HUES64 (cell line): ENCODE measurements at regions not wholly inside any gene's neighbourhood (a gene's known extent, or its start where the extent isn't known, plus 50 kb on each side); places are given as distances from the start of the nearest gene placed in this dataset.
A peak's percentile ranks its signal among the peaks of the same experiment; 100 is the strongest.

ENCODE experiments used
- H3K27ac ChIP-seq: 2 replicates; pipeline ENCODE4 v1.7.0; 2013; ENCODE audit warnings: low read depth, low read length, inconsistent platforms
- H3K27me3 ChIP-seq: 2 replicates; pipeline ENCODE4 v1.6.1; 2013; ENCODE audit warnings: mild to moderate bottlenecking, low read length; ENCODE audit not compliant: insufficient read depth
- H3K36me3 ChIP-seq: 2 replicates; pipeline ENCODE4 v1.6.1; 2013; ENCODE audit warnings: mild to moderate bottlenecking, low read length; ENCODE audit not compliant: insufficient read depth
- H3K4me1 ChIP-seq: 2 replicates; pipeline ENCODE4 v1.6.1; 2013; ENCODE audit warnings: mild to moderate bottlenecking, low read length, moderate library complexity; ENCODE audit not compliant: insufficient read depth
- H3K4me3 ChIP-seq: 2 replicates; pipeline ENCODE4 v1.5.1; 2013; ENCODE audit warnings: mild to moderate bottlenecking, low read length, moderate library complexity
- H3K9ac ChIP-seq: 2 replicates; pipeline ENCODE4 v1.6.1; 2013; ENCODE audit warnings: mild to moderate bottlenecking, low read depth, low read length
- H3K9me3 ChIP-seq: 2 replicates; pipeline ENCODE4 v1.6.1; 2013; ENCODE audit warnings: low read depth, low read length; ENCODE audit not compliant: insufficient read depth
- WGBS: fragments of 150-250, 120-280 bp; methylation state at CpG from one replicate; pipeline ENCODE4 v1.1.7; 2013; ENCODE audit warnings: missing lambda C conversion rate; 5-methylcytosine and 5-hydroxymethylcytosine counted together

DNA sequence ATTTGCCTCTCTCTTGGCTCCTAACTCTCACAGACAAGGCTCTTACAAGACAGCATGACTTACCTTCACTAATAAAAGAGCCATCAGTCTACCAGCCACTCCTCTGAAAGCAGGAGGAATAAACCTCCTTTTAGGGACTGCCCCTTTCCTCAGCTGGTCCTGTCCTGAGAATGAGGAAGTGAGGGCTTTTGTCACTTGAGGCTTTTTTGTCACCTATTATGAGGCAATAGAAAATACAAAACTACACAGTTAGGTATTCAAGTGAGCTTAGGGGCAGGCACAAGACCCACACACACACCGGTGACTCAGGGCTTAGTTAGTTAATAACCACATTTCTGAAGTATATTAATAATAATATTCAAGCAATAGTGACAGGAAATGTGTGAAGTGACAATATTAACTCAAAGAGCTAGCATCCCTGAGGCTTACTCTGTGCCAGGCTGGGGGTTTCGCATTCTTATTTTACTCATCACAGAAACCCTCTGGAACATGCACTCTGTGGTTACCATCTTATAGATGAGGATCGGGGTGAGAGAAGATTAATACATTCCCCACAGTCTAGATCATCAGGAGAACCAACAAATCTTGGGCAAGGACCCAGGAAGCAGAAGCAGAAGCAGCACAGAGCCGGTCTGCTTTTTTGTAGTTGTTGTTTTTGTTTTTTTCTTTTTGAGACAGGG, 379.9 kb downstream of the LIG4 start:
- no peaks in the 10 kb centered on the region for H3K9me3 ChIP-seq
- no peaks in the 10 kb centered on the region for H3K27me3 ChIP-seq
- 90% methylated on average over 1 of the region's 4 CpGs for WGBS
- no peak overlapping the region for H3K27ac ChIP-seq
- no peak overlapping the region for H3K4me3 ChIP-seq
- H3K4me1 ChIP-seq: peaks cover 41% of the 10 kb centered on the region
- no peak overlapping the region for H3K9ac ChIP-seq
- H3K36me3 ChIP-seq: no peaks in the 10 kb centered on the region

GRCh38 chr13:107834717-107835116, 380.6 kb downstream of the LIG4 start:
- H3K27ac ChIP-seq: no peak overlapping the region

DNA sequence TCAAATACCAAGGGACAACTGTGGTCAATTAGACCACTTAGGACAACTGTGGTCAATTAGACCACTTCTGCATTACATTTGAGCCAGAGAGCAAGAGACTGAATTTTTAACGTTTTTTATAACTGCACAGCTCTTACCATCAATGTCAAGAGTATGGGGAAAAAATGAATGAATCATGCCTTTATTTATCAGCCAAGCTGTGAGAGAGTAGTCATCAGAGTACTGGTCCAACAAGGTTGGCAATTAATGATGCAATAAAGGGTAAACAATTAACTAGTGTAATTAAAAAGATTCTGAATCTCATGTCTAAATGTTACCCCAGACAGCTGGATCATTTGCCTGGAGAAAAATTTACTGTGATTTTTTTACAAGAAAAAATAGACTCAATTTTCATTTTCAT, 381.1 kb downstream of the LIG4 start:
- Histone ChIP-seq H3K9me3 (no peaks in the 10 kb centered on the region), H3K4me3 (no peak overlapping the region), H3K27ac (no peak overlapping the region), H3K27me3 (no peaks in the 10 kb centered on the region), H3K4me1 (peaks cover 39% of the 10 kb centered on the region), H3K9ac (no peak overlapping the region), H3K36me3 (no peaks in the 10 kb centered on the region)
- WGBS: 90% methylated on average over 1 of the region's 1 CpG

More at GRCh38 chr13:107834717-107835116, 380.6 kb downstream of the LIG4 start:
- Histone ChIP-seq H3K4me3 (no peak overlapping the region), H3K4me1 (peaks cover 41% of the 10 kb centered on the region), H3K36me3 (no peaks in the 10 kb centered on the region), H3K27me3 (no peaks in the 10 kb centered on the region), H3K9me3 (no peaks in the 10 kb centered on the region), H3K9ac (no peak overlapping the region)
- WGBS: 87% methylated on average over 5 of the region's 5 CpGs

GRCh38 chr13:107832500-107833100, 382.7 kb downstream of the LIG4 start:
- no peak overlapping the region for H3K4me3 ChIP-seq

GRCh38 chr13:107830804-107831203, 384.5 kb downstream of the LIG4 start:
- no peak overlapping the region for H3K9ac ChIP-seq
- no peaks in the 10 kb centered on the region for H3K36me3 ChIP-seq
- no peak overlapping the region for H3K4me3 ChIP-seq
- H3K4me1 ChIP-seq: peaks cover 15% of the 10 kb centered on the region; the same call in 1 of the 2 replicates
- WGBS: 91% methylated on average over 3 of the region's 3 CpGs
- no peaks in the 10 kb centered on the region for H3K27me3 ChIP-seq
- no peaks in the 10 kb centered on the region for H3K9me3 ChIP-seq
- H3K27ac ChIP-seq: no peak overlapping the region

More at GRCh38 chr13:107832500-107833100, 382.7 kb downstream of the LIG4 start:
- H3K9ac ChIP-seq: no peak overlapping the region
- peaks cover 22% of the 10 kb centered on the region for H3K4me1 ChIP-seq
- 85% methylated on average over 10 of the region's 10 CpGs for WGBS
- H3K36me3 ChIP-seq: no peaks in the 10 kb centered on the region
- no peak overlapping the region for H3K27ac ChIP-seq
- no peaks in the 10 kb centered on the region for H3K9me3 ChIP-seq
- H3K27me3 ChIP-seq: no peaks in the 10 kb centered on the region

DNA sequence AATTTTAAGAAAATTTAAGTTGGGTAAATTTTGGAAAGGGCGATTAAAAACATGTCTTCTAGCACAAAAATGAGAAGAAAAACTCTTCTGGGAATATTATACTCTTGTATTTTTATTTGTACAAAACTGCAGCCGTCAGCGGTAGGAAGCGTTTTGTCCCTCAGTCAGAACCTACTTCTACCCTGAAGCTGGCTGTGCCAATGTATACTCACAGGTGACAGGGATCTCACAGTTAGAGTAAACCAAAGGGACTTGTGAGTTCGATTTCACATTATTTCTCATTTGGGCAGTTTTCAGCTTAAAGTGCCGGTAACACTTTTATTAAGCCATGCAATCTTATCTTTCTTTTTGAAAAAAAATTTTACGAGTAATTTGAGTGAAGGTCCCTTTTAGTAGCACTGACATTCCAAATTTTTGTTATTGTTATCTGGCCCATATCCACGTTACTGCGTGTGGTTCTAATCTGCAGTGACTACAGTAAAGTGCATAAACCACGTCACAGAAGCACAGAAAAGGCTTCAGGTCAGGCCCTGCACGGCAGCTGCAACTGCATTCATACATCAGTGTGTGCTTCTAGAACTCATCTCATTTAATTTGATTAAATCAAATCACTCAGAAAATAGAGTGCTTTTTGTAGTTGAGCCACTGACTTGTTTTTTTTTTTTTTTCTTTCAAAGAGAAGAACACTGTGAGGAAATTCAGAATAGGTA, 387.3 kb downstream of the LIG4 start:
- Histone ChIP-seq H3K4me1 (peaks cover 6% of the 10 kb centered on the region; the same call in 1 of the 2 replicates), H3K9ac (no peak overlapping the region), H3K4me3 (no peak overlapping the region), H3K36me3 (no peaks in the 10 kb centered on the region), H3K9me3 (no peaks in the 10 kb centered on the region), H3K27me3 (no peaks in the 10 kb centered on the region), H3K27ac (no peak overlapping the region)
- WGBS: 95% methylated on average over 10 of the region's 11 CpGs

DNA sequence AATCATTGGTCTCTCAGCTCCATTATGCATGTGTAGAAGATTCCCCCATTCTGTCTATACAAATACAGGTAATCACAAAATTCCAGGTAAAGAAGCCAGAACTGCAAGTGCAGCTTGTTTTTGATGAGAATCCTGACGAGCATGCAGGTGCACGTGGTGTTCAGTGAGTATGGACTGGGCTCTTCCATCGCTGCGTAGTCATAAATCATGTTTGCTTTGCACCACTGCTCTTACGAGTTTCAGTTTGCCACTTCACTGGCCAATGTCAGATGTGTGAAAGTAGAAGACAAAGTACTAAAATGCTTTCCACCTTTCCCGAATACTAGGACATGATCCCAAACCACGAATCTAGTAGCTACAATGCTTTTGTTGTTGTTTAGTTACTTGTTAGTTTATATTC, 390.7 kb downstream of the LIG4 start:
- Histone ChIP-seq H3K27ac (no peak overlapping the region), H3K9ac (no peak overlapping the region), H3K9me3 (no peaks in the 10 kb centered on the region), H3K36me3 (no peaks in the 10 kb centered on the region), H3K4me3 (no peak overlapping the region), H3K4me1 (peaks cover 15% of the 10 kb centered on the region), H3K27me3 (no peaks in the 10 kb centered on the region)
- 97% methylated on average over 6 of the region's 7 CpGs for WGBS

GRCh38 chr13:107822006-107822405, 393.3 kb downstream of the LIG4 start:
- Histone ChIP-seq H3K4me1 (peaks cover 33% of the 10 kb centered on the region), H3K4me3 (no peak overlapping the region), H3K27ac (no peak overlapping the region), H3K9me3 (no peaks in the 10 kb centered on the region), H3K36me3 (no peaks in the 10 kb centered on the region), H3K27me3 (no peaks in the 10 kb centered on the region), H3K9ac (no peak overlapping the region)

DNA sequence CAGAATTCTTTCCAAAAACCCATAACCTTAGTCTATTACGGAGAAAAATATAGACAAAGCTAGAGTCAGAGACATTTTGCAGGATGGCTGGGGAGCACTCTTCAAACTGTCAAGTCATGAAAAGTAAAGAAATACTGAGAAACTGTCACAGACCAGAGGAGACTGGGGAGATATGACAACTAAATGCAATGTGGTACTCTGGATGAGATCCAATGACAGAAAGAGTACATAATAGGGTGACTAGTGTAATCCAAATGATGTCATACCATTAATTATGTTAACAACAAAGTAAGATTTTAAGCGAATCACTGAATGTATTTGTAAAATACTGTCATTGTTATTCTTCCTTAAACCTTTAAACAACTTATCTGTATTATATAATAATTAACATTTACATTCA, 393.8 kb downstream of the LIG4 start:
- Histone ChIP-seq H3K4me3 (no peak overlapping the region), H3K27ac (no peak overlapping the region), H3K9me3 (no peaks in the 10 kb centered on the region), H3K4me1 (peaks cover 37% of the 10 kb centered on the region), H3K36me3 (no peaks in the 10 kb centered on the region), H3K9ac (no peak overlapping the region), H3K27me3 (no peaks in the 10 kb centered on the region)
- 100% methylated on average over 1 of the region's 2 CpGs for WGBS

GRCh38 chr13:107819071-107819470, 396.3 kb downstream of the LIG4 start:
- H3K36me3 ChIP-seq: no peaks in the 10 kb centered on the region
- H3K27me3 ChIP-seq: no peaks in the 10 kb centered on the region
- H3K9ac ChIP-seq: no peak overlapping the region
- peaks cover 43% of the 10 kb centered on the region for H3K4me1 ChIP-seq
- no peak overlapping the region for H3K27ac ChIP-seq
- 90% methylated on average over 2 of the region's 2 CpGs for WGBS
- no peaks in the 10 kb centered on the region for H3K9me3 ChIP-seq
- H3K4me3 ChIP-seq: no peak overlapping the region

DNA sequence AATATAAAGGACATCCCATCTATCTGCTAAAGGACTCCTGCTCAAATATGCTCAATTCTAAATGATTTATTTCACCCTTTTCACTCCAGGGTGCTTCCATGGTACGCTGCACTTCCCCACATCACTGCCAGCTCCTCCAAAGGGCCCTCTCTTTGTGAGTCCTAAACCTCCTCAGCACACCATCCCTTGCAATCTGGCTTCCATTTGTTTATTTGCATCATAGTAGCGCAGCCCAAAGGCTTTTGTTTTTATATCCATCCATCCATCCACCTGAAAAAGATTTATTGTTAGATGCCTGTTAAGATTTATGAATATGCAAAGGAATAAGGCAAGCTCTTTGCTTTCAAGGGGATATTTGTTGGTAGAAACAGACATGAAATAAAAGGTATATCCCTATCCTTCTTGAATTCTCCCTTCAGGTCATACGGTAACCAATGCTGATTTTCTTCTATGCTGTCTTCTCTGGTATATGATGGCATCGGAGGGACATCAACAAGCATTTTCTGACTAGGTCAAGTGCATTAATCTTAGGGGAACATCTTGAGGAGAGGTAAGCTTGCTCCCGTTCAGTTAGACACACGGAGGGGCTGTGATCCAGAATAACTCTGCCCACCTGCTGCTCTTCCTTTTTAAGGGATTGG, 397.6 kb downstream of the LIG4 start:
- Histone ChIP-seq H3K4me1 (peaks cover 43% of the 10 kb centered on the region), H3K9ac (no peak overlapping the region), H3K36me3 (no peaks in the 10 kb centered on the region), H3K4me3 (no peak overlapping the region; the same call in 1 of the 2 replicates), H3K27me3 (no peaks in the 10 kb centered on the region), H3K9me3 (no peaks in the 10 kb centered on the region), H3K27ac (peak overlapping the region; percentile 32; the same call in 1 of the 2 replicates)
- WGBS: 52% methylated on average over 6 of the region's 6 CpGs
